Stimulated activated CD8-positive, alpha-beta memory T cell treated with anti-CD3 and anti-CD28 coated beads, Interleukin-15, amount 100 ng/mL, for 4 hours (primary cell): ENCODE measurements at regions not wholly inside any gene's neighbourhood (a gene's known extent, or its start where the extent isn't known, plus 50 kb on each side); places are given as distances from the start of the nearest gene placed in this dataset.

ENCODE experiments used
- DNase-seq, 2 donors: peaks; one replicate each; pipeline ENCODE4 v3.0.0-alpha.2; 2020; ENCODE audit warnings: low read depth in 2 of 2

DNA sequence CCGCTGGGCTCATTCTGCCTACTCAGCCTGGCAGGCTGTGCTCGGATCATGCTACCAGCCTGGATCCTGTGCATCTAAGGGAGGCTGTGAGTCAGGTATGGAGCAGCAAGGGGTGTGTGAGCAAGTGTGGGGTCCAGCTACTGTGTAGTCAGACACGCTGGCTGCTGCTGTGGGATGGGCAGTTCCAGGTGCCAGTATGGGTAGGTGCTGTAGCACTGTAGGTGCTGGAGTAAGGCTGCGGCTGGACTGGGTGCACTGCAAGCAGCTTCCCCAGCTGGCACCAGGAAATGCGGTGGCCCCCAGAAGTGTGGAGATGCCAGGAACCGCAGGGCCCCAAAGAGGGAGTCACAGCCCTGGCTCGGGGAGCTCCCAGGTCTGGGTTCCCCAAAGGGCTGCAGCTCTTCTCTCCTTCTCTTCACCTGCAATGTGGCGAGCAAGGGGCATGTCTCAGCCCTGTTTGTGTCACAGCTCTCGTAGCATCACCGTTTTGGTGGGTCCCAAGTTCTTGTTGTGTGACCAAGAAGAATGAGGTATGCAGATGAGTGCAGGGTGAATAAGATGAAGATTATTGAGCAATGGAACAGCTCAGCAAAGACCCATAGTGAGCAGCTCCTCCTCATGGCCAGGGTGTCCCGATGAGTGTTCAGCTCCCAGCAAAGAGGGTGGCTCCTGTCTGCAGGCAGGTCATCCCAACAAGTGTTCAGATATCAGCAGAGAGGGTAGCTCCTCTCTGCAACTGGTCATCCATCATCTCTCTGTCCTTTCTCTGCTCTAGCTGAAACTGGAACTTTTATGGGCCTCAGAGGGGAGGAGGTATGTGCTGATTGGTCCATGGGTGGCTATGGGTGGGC is 462.9 kb downstream of the TBC1D22A start:
- no peak for DNase-seq
